ENCODE measurements at regions not wholly inside any gene's neighbourhood (a gene's known extent, or its start where the extent isn't known, plus 50 kb on each side); places are given as distances from the start of the nearest gene placed in this dataset.

DNA sequence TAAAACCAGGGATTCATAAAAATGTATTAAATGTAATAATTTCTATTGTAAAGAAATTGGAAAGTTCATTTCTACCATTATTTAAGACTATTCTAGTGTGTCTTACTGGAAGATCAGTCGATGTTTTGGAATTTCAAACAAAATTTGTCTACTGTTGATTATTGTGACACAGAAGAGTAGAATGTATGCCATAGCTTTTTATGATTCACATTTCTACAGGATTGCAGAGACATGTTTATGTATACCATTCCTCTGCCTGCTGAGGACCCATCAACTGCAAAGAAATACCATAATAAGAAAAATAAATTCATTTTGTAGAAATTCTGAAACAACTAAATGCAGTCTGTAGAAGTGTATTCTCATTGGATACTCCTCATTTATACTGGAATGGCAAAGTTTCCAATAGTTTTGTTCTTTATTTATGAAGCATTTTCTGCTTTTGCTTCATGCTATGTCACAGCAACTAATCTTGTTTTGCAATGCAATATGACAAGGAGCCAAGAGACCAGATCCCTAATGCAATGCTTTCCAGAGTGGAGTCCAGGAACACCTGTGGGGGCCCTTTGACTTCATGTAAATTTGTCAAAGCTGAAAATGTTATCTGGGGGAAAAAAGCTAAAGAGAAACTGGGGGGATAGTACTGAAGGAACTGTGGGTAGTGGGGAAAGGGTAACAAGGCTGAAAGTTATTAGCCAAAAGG lies 172.9 kb upstream of the LRIG3 start:
- TF ChIP-seq CTCF (conservative IDR thresholded peaks at IDR 0.05; ENCODE audit: low read length) (no peak), EZH2phosphoT487 (IDR thresholded peaks at IDR 0.05; ENCODE audit: borderline replicate concordance) (no peak)
